ENCODE measurements at regions not wholly inside any gene's neighbourhood (a gene's known extent, or its start where the extent isn't known, plus 50 kb on each side); places are given as distances from the start of the nearest gene placed in this dataset.

- TF ChIP-seq POLR2A (IDR thresholded peaks at IDR 0.05; ENCODE audit: low read length), result no peak
- TF ChIP-seq GATA1 (IDR thresholded peaks at IDR 0.05; ENCODE audit: low read depth, low read length), result no peak
Measured at GRCh38 chr1:36709869-36710481, 227.3 kb upstream of the CSF3R start.

Data from erythroblast (primary cell).